Prostate gland (tissue), 2 donors: ENCODE measurements at regions not wholly inside any gene's neighbourhood (a gene's known extent, or its start where the extent isn't known, plus 50 kb on each side); places are given as distances from the start of the nearest gene placed in this dataset.

Experiments used
- CTCF ChIP-seq, 4 experiments: fragments of 200-600 bp in 2 of 4; fragments of 450-650 bp in 2 of 4; sonication (generic) in 2 of 4; IDR thresholded peaks; 1 replicate in 3 of 4; 2 replicates in 1 of 4; pipeline ENCODE4 v1.5.1; 2016 to 2019; ENCODE audit warnings: antibody characterized with exemption in 4 of 4, mild to moderate bottlenecking in 2 of 4, moderate library complexity in 2 of 4
- POLR2AphosphoS5 ChIP-seq: sonication (generic); formaldehyde crosslinking; IDR thresholded peaks from one replicate; pipeline ENCODE4 v1.6.1; 2017; ENCODE audit warnings: antibody characterized with exemption

- no peak for TF ChIP-seq CTCF (IDR thresholded peaks at IDR 0.05)
- no peak for TF ChIP-seq POLR2AphosphoS5
Observed at GRCh38 chr4:82268826-82269193, 105.0 kb downstream of the HNRNPD start.
